GM23248 (cell line): ENCODE measurements at regions not wholly inside any gene's neighbourhood (a gene's known extent, or its start where the extent isn't known, plus 50 kb on each side); places are given as distances from the start of the nearest gene placed in this dataset.

Source experiments
- DNase-seq: peaks from one replicate; pipeline ENCODE4 v3.0.0-alpha.2; 2015
- H2AFZ ChIP-seq: fragments of 200-600 bp; sonication (generic); 2 replicates; pipeline ENCODE4 v1.6.1; 2016; ENCODE audit warnings: antibody characterized with exemption
- H3F3A ChIP-seq: fragments of 200-600 bp; sonication (generic); 2 replicates; pipeline ENCODE4 v1.6.1; 2016; ENCODE audit warnings: mild to moderate bottlenecking, antibody characterized with exemption, mixed run types; ENCODE audit not compliant: insufficient read depth
- H3K27ac ChIP-seq: fragments of 200-600 bp; sonication (generic); 2 replicates; pipeline ENCODE4 v1.5.1; 2016; ENCODE audit warnings: mild to moderate bottlenecking
- H3K27me3 ChIP-seq: fragments of 200-600 bp; sonication (generic); replicated peaks from 2 replicates; pipeline ENCODE4 v1.6.1; 2016; ENCODE audit warnings: mild to moderate bottlenecking; ENCODE audit not compliant: insufficient read depth
- H3K36me3 ChIP-seq: fragments of 200-600 bp; sonication (generic); 2 replicates; pipeline ENCODE4 v1.6.1; 2016; ENCODE audit warnings: low read depth, mild to moderate bottlenecking
- H3K4me1 ChIP-seq: fragments of 200-600 bp; sonication (generic); 2 replicates; pipeline ENCODE4 v1.6.1; 2016; ENCODE audit warnings: mild to moderate bottlenecking; ENCODE audit not compliant: insufficient read depth
- H3K4me2 ChIP-seq: fragments of 200-600 bp; sonication (generic); one replicate; pipeline ENCODE4 v1.6.1; 2016; ENCODE audit warnings: mild to moderate bottlenecking; ENCODE audit not compliant: unreplicated experiment
- H3K4me3 ChIP-seq: fragments of 200-600 bp; sonication (generic); 2 replicates; pipeline ENCODE4 v1.5.1; 2016; ENCODE audit warnings: mild to moderate bottlenecking
- H3K79me2 ChIP-seq: fragments of 200-600 bp; sonication (generic); 2 replicates; pipeline ENCODE4 v1.6.1; 2016; ENCODE audit warnings: mild to moderate bottlenecking; ENCODE audit not compliant: insufficient read depth
- H3K9ac ChIP-seq: fragments of 200-600 bp; sonication (generic); 2 replicates; pipeline ENCODE4 v1.6.1; 2016; ENCODE audit warnings: mild to moderate bottlenecking
- H3K9me2 ChIP-seq: fragments of 200-600 bp; sonication (generic); 2 replicates; pipeline ENCODE4 v1.6.1; 2016; ENCODE audit warnings: mixed run types, mild to moderate bottlenecking, moderate library complexity; ENCODE audit not compliant: insufficient read depth
- H3K9me3 ChIP-seq: fragments of 200-600 bp; sonication (generic); one replicate; pipeline ENCODE4 v1.6.1; 2017; ENCODE audit warnings: low read depth
- H4K20me1 ChIP-seq: fragments of 200-600 bp; sonication (generic); 2 replicates; pipeline ENCODE4 v1.6.0; 2016; ENCODE audit not compliant: insufficient read depth
- EZH2 ChIP-seq: fragments of 200-600 bp; sonication (generic); IDR thresholded peaks from 2 replicates; pipeline ENCODE4 v1.6.1; 2018; ENCODE audit warnings: antibody characterized with exemption, mild to moderate bottlenecking; ENCODE audit not compliant: insufficient read depth, poor library complexity, severe bottlenecking
- EZH2phosphoT487 ChIP-seq: fragments of 200-600 bp; sonication (generic); IDR thresholded peaks from 2 replicates; pipeline ENCODE4 v1.6.1; 2018; ENCODE audit warnings: antibody characterized with exemption, moderate library complexity, mild to moderate bottlenecking, low read depth; ENCODE audit not compliant: insufficient read depth
- WGBS, 2 experiments: methylation state at CpG; one replicate each; pipeline ENCODE4 v1.1.6; 2015 to 2017; ENCODE audit warnings: low lambda C conversion rate in 2 of 2, low coverage in 1 of 2; ENCODE audit errors: missing lambda C conversion rate in 2 of 2; 5-methylcytosine and 5-hydroxymethylcytosine counted together
- in situ Hi-C: fragments of 300-500 bp; cut with MboI; formaldehyde crosslinking; loops from 2 replicates; pipeline ENCODE4 v1.15.0; 2020

DNA sequence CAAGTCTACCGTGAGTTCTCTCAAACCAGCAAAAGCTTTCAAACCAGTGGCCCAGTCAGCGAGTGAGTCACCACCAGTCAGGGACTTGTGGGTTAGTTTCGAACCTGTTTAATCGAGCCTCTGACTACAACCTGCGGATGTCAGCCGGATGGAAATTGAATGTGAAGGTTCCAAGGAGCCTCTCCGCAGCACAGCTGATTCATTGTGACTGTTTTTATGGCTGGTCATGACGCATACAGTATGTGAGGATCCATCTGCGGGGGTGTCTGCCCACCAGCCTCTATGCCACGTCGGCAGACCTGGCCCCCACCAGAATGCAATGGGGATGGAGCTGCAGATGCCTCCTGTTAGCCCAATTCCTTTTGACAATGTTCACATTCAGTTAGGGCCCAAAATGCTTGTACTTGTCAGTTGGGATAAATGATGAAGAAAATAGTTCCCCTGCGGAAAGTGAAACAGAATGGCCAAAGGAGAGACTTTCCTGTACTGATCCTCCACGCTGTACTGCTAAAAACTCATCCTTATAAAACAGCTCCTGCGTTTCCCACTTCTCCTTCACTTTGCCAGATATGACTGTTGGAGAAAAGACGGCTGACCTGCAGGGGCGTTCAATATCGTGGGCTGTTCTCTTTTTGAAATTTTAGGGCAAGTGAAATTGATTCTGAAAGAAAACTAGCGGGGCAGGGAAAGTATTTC lies 206.6 kb downstream of the TFAP2B start:
- TF ChIP-seq EZH2 = no peak
- Histone ChIP-seq H3K79me2 (no peaks in the 10 kb centered on the region), H3K4me2 (no peak overlapping the region), H3K27me3 (no peaks in the 10 kb centered on the region), H3K9me2 (no peaks in the 10 kb centered on the region), H3F3A (no peaks in the 10 kb centered on the region), H3K27ac (no peak overlapping the region), H3K4me1 (no peaks in the 10 kb centered on the region), H3K9ac (no peak overlapping the region), H4K20me1 (no peaks in the 10 kb centered on the region), H3K36me3 (no peaks in the 10 kb centered on the region), H3K9me3 (no peaks in the 10 kb centered on the region), H2AFZ (no peak overlapping the region), H3K4me3 (no peak overlapping the region)
- 41 to 44% methylated on average over 18 of the region's 18 CpGs for WGBS, 2 experiments
- DNase-seq = peak; percentile 15
- in situ Hi-C loops = no loop called here

DNA sequence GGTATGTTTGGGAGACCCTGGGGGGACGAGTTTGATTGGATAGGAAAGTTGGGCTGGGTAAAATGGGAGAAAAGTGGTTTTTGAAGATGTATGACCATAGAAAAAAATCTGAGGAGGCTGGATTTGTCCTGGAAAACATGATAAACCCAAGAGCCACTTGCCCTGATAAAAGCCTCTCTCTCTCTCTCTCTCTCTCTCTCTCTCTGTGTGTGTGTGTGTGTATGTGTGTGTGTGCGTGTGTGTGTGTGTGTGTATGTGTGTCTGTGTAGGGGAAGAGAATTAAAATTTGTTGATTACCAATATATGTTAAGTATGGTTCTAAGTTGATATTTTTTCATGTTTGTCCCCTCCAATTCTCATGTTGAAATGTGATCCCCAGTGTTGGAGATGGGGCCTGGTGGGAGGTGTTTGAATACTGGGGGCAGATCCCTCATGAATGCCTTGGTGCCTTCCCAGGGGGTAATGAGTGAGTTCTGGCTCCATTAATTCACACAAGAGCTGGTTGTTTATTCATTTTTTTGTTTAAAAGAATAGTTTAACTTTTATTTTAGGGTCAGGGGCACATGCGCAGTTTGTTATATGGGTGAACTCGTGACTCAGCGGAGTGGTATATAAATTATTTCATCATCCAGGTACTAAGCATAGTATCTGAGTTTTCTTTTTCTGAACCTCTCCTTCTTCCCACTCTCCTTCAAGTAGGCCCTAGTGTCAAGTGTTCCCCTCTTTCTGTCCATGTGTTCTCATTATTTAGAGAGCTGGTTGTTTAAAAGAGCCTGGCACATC lies 208.8 kb downstream of the TFAP2B start:
- TF ChIP-seq EZH2phosphoT487 = no peak
- no peak for TF ChIP-seq EZH2
- Histone ChIP-seq H4K20me1 (no peaks in the 10 kb centered on the region), H3K4me1 (no peaks in the 10 kb centered on the region), H3K4me2 (no peak overlapping the region), H3K27ac (no peak overlapping the region), H2AFZ (no peak overlapping the region), H3K4me3 (no peak overlapping the region), H3K9ac (no peak overlapping the region), H3K36me3 (no peaks in the 10 kb centered on the region), H3K27me3 (no peaks in the 10 kb centered on the region), H3K9me2 (no peaks in the 10 kb centered on the region), H3K9me3 (no peaks in the 10 kb centered on the region), H3K79me2 (no peaks in the 10 kb centered on the region), H3F3A (no peaks in the 10 kb centered on the region)
- 43 to 44% methylated on average over 5 of the region's 5 CpGs for WGBS, 2 experiments
- DNase-seq = no peak
- in situ Hi-C loops = no loop called here

DNA sequence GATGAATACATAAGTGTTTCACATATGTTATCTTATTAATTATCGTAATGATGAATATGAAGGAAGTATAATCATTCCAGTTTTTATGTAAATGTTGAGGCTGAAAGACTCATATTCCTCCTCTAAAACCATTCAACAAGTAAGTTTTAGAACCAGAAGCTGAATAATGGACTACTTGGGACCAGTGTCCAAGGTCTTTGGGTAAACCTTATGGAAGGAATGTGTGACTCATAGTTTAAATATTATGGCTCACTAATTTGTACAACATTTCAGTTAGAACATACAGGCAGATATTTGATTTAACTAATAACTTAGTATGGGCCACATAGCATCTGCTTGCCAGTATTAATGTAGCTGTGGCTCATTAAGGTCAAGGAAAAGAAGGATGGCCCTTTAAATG lies 209.6 kb downstream of the TFAP2B start:
- no peaks in the 10 kb centered on the region for H3K4me1 ChIP-seq
- H3K79me2 ChIP-seq = no peaks in the 10 kb centered on the region
- H3K4me3 ChIP-seq = no peak overlapping the region
- H3F3A ChIP-seq = no peaks in the 10 kb centered on the region
- WGBS, 2 experiments = 0% methylated on average over 1 of the region's 1 CpG
- no peak overlapping the region for H3K4me2 ChIP-seq
- no peak overlapping the region for H3K9ac ChIP-seq
- H3K9me3 ChIP-seq = no peaks in the 10 kb centered on the region
- no peak overlapping the region for H2AFZ ChIP-seq
- TF ChIP-seq EZH2 = no peak
- TF ChIP-seq EZH2phosphoT487 = no peak
- no peaks in the 10 kb centered on the region for H3K27me3 ChIP-seq
- no peaks in the 10 kb centered on the region for H3K36me3 ChIP-seq
- in situ Hi-C loops = no loop called here
- no peak overlapping the region for H3K27ac ChIP-seq
- no peaks in the 10 kb centered on the region for H3K9me2 ChIP-seq
- no peak for DNase-seq
- H4K20me1 ChIP-seq = no peaks in the 10 kb centered on the region

DNA sequence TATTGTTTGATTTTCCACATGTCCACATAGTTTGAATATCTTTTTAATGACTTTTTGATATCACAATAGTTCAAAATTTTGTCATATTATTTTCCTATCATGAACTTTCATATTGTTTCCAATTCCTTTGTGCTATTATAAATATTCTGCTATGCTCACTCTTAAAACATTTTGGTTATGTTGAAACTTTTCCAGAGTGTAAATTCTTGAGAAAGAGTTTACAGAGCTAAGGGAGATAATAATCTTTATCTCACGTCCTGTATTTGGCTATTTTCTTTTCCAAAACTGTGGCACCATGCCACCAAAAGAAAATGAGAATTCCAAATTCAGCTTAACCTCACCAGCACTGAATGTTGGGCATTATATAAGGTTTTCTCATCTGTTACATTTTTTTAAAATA lies 210.9 kb downstream of the TFAP2B start:
- H2AFZ ChIP-seq = no peak overlapping the region
- H3K9ac ChIP-seq = no peak overlapping the region
- no peaks in the 10 kb centered on the region for H3K36me3 ChIP-seq
- no peaks in the 10 kb centered on the region for H3K79me2 ChIP-seq
- H4K20me1 ChIP-seq = no peaks in the 10 kb centered on the region
- H3K4me2 ChIP-seq = no peak overlapping the region
- no peak overlapping the region for H3K4me3 ChIP-seq
- no peak overlapping the region for H3K27ac ChIP-seq
- no peaks in the 10 kb centered on the region for H3K27me3 ChIP-seq
- no peaks in the 10 kb centered on the region for H3F3A ChIP-seq
- in situ Hi-C loops = no loop called here
- H3K9me2 ChIP-seq = no peaks in the 10 kb centered on the region
- TF ChIP-seq EZH2phosphoT487 = no peak
- no peak for TF ChIP-seq EZH2
- no peak for DNase-seq
- H3K4me1 ChIP-seq = no peaks in the 10 kb centered on the region
- no peaks in the 10 kb centered on the region for H3K9me3 ChIP-seq
- WGBS, 2 experiments = 0% methylated on average over 1 of the region's 1 CpG

DNA sequence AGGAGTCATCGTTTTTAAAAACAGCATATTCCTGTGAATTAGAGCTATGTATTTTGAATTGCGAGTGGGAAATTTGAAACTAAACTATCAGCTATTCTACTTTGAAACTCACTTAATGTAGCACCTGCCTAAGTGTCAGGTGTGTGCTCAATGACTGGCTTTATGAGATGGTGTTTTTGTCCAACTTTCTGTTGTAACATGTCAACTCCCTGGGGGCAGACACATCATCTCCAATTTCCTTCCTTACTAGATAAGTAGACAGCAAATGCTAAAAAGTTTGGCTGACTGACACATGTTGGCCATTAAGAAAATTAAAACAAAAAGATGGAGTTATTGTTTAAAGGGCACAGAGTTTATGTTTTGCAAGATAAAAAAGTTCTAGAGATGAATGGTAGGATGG lies 226.9 kb downstream of the TFAP2B start:
- Histone ChIP-seq H3K4me2 (no peak overlapping the region), H3K27me3 (no peaks in the 10 kb centered on the region), H3K4me1 (no peaks in the 10 kb centered on the region), H4K20me1 (no peaks in the 10 kb centered on the region), H3F3A (no peaks in the 10 kb centered on the region), H3K9ac (no peak overlapping the region), H2AFZ (no peak overlapping the region), H3K36me3 (no peaks in the 10 kb centered on the region), H3K79me2 (no peaks in the 10 kb centered on the region), H3K9me3 (no peaks in the 10 kb centered on the region), H3K27ac (no peak overlapping the region), H3K4me3 (no peak overlapping the region), H3K9me2 (no peaks in the 10 kb centered on the region)
- TF ChIP-seq EZH2phosphoT487 (no peak), EZH2 (no peak)
- in situ Hi-C loops = no loop called here
- DNase-seq = no peak
- 22 to 32% methylated on average over 2 of the region's 2 CpGs for WGBS, 2 experiments
